ENCODE measurements at regions not wholly inside any gene's neighbourhood (a gene's known extent, or its start where the extent isn't known, plus 50 kb on each side); places are given as distances from the start of the nearest gene placed in this dataset.

DNA sequence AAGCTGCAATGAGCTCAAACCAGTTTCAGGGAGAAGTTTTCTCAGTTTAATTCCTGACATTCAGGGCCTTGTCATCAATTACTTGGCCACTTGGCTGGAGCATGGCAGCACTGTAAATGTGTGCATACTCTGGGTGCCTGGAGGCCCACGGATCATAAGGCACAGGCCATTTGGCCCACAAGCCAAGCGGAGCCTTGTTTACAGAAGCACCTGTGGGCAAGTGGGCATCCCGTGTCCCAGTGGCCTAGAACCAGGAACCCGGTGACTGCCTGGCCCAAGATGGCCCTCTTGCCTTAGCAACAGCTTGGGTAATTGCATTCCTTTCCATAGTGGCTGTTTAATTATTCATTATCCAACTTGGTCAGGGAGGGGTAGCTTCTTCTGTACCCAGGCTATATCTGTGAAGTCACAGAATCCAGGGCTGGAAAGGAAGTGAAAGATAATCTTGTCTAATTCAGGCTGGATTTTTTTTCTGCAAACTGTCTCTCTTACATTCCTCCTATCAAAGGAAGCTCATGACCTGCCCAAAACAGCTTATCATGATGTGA is 426.4 kb upstream of the ZMIZ1 start:
- intact Hi-C loops (cut with micrococcal nuclease) = no loop called here
- H3K4me1 ChIP-seq (ENCODE audit: insufficient read depth, low read length) = peaks cover 6% of the 10 kb centered on the region
- H3K4me2 ChIP-seq (ENCODE audit: low read length) = no peak overlapping the region
- no peaks in the 10 kb centered on the region for H4K20me1 ChIP-seq (ENCODE audit: low read length)
- no peak overlapping the region for H3K4me3 ChIP-seq (ENCODE audit: low read length)
- BruUV-seq (replicated peaks) = no TSS peak
- CTCF ChIA-PET = no interaction called here
- TF ChIP-seq EZH2phosphoT487 (IDR thresholded peaks at IDR 0.05; ENCODE audit: borderline replicate concordance, low read length) = no peak
- TF ChIP-seq, protein P1, sequence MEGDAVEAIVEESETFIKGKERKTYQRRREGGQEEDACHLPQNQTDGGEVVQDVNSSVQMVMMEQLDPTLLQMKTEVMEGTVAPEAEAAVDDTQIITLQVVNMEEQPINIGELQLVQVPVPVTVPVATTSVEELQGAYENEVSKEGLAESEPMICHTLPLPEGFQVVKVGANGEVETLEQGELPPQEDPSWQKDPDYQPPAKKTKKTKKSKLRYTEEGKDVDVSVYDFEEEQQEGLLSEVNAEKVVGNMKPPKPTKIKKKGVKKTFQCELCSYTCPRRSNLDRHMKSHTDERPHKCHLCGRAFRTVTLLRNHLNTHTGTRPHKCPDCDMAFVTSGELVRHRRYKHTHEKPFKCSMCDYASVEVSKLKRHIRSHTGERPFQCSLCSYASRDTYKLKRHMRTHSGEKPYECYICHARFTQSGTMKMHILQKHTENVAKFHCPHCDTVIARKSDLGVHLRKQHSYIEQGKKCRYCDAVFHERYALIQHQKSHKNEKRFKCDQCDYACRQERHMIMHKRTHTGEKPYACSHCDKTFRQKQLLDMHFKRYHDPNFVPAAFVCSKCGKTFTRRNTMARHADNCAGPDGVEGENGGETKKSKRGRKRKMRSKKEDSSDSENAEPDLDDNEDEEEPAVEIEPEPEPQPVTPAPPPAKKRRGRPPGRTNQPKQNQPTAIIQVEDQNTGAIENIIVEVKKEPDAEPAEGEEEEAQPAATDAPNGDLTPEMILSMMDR (conservative IDR thresholded peaks at IDR 0.05; ENCODE audit: low read depth, low read length) = no peak
- no peak for TF ChIP-seq EZH2 (IDR thresholded peaks at IDR 0.05; ENCODE audit: low read length, unreplicated experiment)
- POLR2A ChIA-PET (ENCODE audit: unreplicated experiment) = no interaction called here
- no peaks in the 10 kb centered on the region for H3K79me2 ChIP-seq (ENCODE audit: low read length)
- H3K9me2 ChIP-seq (replicated peaks; ENCODE audit: low read length) = no peaks in the 10 kb centered on the region
- ATAC-seq (no peak), DNase-seq (no peak)
- H3K27me3 ChIP-seq (ENCODE audit: low read length) = no peaks in the 10 kb centered on the region
- no peak overlapping the region for H3K27ac ChIP-seq (ENCODE audit: low read length)
- no peaks in the 10 kb centered on the region for H3K9me3 ChIP-seq (ENCODE audit: low read length)
- no peak overlapping the region for H2AFZ ChIP-seq (ENCODE audit: low read length)
- H3F3A ChIP-seq (ENCODE audit: low read length, unreplicated experiment) = no peaks in the 10 kb centered on the region
- H3K36me3 ChIP-seq (ENCODE audit: low read depth, low read length) = no peaks in the 10 kb centered on the region
- no peak overlapping the region for H3K9ac ChIP-seq (ENCODE audit: low read length)

DNA sequence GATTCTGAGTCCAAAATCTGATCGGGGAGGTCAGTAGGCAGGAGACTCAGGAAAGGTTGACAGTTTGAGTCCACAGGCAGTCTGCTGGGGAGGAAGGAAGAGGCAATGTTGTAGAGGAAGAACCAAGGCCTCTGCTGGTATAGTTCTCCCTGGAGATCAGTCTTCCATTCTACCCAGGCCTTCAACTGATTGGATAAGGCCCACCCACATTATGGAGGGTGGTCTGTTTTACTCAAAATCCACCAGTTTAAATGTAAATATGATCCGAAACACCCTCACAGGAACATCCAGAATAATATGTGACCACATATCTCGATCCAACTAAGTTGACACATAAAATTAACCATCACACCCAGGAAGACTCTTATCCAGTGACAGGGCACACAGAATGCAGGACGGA is 425.3 kb upstream of the ZMIZ1 start:
- Histone ChIP-seq H3K79me2 (ENCODE audit: low read length) (no peaks in the 10 kb centered on the region), H3K9ac (ENCODE audit: low read length) (no peak overlapping the region), H3K27me3 (ENCODE audit: low read length) (no peaks in the 10 kb centered on the region), H3K9me2 (replicated peaks; ENCODE audit: low read length) (no peaks in the 10 kb centered on the region), H3K4me1 (ENCODE audit: insufficient read depth, low read length) (peaks cover 18% of the 10 kb centered on the region), H3F3A (ENCODE audit: low read length, unreplicated experiment) (peaks cover 7% of the 10 kb centered on the region), H3K27ac (ENCODE audit: low read length) (no peak overlapping the region), H3K36me3 (ENCODE audit: low read depth, low read length) (no peaks in the 10 kb centered on the region), H2AFZ (ENCODE audit: low read length) (no peak overlapping the region), H3K9me3 (ENCODE audit: low read length) (no peaks in the 10 kb centered on the region), H4K20me1 (ENCODE audit: low read length) (no peaks in the 10 kb centered on the region), H3K4me2 (ENCODE audit: low read length) (no peak overlapping the region), H3K4me3 (ENCODE audit: low read length) (no peak overlapping the region)
- no peak for TF ChIP-seq EZH2phosphoT487 (IDR thresholded peaks at IDR 0.05; ENCODE audit: borderline replicate concordance, low read length)
- no peak for TF ChIP-seq EZH2 (IDR thresholded peaks at IDR 0.05; ENCODE audit: low read length, unreplicated experiment)
- TF ChIP-seq, protein P1 (conservative IDR thresholded peaks at IDR 0.05; ENCODE audit: low read depth, low read length) = no peak
- BruUV-seq (replicated peaks) = no TSS peak
- ChIA-PET CTCF (no interaction called here), POLR2A (ENCODE audit: unreplicated experiment) (no interaction called here)
- no peak for ATAC-seq
- DNase-seq = no peak
- intact Hi-C loops (cut with micrococcal nuclease) = no loop called here

DNA sequence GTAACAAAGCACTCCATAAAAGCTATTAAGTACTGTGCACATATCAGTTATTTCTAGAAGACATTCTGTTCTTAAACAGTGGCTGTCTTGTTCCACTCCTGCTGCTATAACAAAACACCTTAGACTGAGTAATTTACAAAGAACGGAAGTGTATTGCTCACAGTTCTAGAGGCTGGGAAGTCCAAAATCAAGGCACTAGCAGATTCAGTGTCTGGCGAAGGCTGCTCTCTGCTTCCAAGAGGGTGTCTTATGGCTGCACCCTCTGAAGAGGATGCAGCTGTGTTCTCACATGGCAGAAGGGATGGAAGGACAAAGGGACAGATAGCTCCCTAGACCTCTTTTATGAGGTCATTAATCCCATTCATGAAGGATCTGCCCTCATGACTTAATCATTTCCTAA is 424.2 kb upstream of the ZMIZ1 start:
- Histone ChIP-seq H3K4me3 (ENCODE audit: low read length) (no peak overlapping the region), H3K9ac (ENCODE audit: low read length) (no peak overlapping the region), H3K9me3 (ENCODE audit: low read length) (no peaks in the 10 kb centered on the region), H3K27me3 (ENCODE audit: low read length) (no peaks in the 10 kb centered on the region), H3K27ac (ENCODE audit: low read length) (no peak overlapping the region), H3K4me1 (ENCODE audit: insufficient read depth, low read length) (peaks cover 28% of the 10 kb centered on the region), H3K4me2 (ENCODE audit: low read length) (no peak overlapping the region), H3K9me2 (replicated peaks; ENCODE audit: low read length) (no peaks in the 10 kb centered on the region), H2AFZ (ENCODE audit: low read length) (no peak overlapping the region), H3K36me3 (ENCODE audit: low read depth, low read length) (no peaks in the 10 kb centered on the region), H3F3A (ENCODE audit: low read length, unreplicated experiment) (peaks cover 7% of the 10 kb centered on the region), H3K79me2 (ENCODE audit: low read length) (no peaks in the 10 kb centered on the region), H4K20me1 (ENCODE audit: low read length) (no peaks in the 10 kb centered on the region)
- TF ChIP-seq EZH2 (IDR thresholded peaks at IDR 0.05; ENCODE audit: low read length, unreplicated experiment) (no peak), EZH2phosphoT487 (IDR thresholded peaks at IDR 0.05; ENCODE audit: borderline replicate concordance, low read length) (no peak)
- TF ChIP-seq, protein P1 (conservative IDR thresholded peaks at IDR 0.05; ENCODE audit: low read depth, low read length) = no peak
- POLR2A ChIA-PET (ENCODE audit: unreplicated experiment) = no interaction called here
- ATAC-seq = no peak
- CTCF ChIA-PET = no interaction called here
- no peak for DNase-seq
- intact Hi-C loops (cut with micrococcal nuclease) = no loop called here
- BruUV-seq (replicated peaks) = no TSS peak

Measured in PC-3 (cell line).